NCI-H1048 (cell line): ENCODE measurements at regions not wholly inside any gene's neighbourhood (a gene's known extent, or its start where the extent isn't known, plus 50 kb on each side); places are given as distances from the start of the nearest gene placed in this dataset.

Source experiments
- DNase-seq: peaks from one replicate; lab custom pipeline; 2025; lab: John Stamatoyannopoulos, UW

DNA sequence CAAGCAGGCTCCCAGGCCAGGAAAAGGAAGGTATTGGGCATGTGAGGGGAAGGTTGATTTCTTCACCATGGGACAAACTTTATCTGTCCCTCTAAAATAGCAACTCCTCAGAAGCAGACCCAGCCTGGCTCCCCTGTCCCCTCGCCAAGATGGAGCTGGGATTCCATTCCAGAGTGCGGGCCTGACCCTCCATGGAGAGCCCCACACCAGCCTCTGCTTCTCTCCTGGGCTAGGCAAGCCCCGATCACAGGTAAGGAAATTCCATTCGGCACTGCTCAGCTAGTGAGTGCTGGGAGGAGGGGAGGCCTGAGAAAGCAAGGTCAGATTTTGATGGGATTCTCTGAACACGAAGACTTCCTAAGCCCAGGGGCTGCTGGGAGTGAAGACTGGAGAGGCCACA, 98.4 kb downstream of the EFNB1 start:
- DNase-seq, result no peak

DNA sequence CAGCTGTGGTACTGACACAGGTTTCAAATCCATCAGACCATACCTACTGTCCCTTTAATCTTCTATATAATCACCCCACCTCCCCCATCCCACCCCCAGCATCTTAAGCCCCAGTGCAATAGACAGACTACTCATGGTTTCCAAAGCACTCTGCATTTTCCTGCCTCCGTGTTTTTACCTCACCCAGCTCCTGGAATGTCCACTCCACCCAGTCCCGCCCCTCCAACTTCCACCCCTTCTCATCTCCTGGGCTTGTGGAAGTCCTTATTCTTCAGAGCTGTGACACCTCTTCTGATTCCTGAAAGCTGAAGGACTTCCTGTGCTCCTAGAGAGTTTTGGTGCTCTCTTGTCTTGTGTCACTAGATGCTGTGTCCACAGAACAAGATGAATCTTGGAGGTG, 94.3 kb downstream of the EFNB1 start:
- no peak for DNase-seq

DNA sequence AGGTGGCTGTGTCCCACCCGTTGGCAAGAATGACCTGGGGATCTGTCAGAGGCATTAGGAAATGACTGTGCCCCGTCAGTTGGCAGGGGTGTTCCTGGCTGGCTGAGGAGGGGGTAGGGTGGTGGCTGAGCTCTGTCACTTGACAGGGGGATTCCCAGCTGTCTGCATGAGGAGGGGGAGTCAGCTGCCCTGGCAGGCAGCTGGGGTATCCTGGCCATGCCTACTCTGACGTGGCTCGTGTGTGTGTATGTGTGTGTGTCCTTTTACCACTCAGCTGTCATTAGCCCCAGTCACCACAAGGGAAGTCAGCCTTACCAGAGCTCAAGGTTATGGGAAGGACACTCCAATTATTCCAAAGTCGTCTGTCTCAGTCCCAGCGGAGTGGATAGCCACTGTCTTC, 93.2 kb downstream of the EFNB1 start:
- DNase-seq, result no peak

DNA sequence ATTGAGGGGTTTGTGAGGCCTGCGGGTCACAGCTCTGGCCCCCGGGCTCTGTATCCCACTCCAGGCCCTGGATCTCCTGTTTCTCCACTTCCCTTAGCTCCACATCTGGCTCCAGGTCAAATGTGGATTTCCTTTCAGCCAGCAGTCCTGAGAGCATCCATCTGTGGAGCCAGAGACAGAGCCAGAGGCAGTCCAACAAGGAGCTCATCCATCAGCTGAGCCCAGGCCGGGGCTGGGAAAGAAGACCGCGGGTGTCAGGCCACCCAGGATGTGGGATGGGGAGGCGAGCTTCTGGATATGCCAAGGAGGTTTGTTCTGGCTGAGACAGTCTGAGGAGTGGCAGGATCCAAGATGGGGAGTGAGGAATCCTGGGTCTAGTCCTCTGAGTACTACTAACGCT, 91.7 kb downstream of the EFNB1 start:
- no peak for DNase-seq

DNA sequence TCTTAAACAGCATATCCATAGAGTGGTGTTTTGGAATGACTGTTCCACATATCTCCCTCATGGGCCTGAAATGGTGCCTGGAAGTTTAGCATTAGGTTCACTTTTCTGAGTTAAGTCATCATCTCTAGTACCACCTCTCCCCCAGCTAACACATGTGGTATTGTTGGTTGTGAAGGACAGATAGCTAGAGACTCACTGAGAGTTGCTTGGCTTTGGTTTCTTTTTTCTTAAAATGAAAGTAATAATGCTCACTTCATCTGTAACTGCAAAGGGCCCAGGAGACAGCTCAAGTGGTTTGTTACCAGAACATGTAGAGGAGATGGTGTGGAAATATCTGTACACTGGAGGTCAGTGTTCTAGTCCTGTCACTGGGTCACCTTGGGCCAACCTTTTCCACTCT, 90.9 kb downstream of the EFNB1 start:
- no peak for DNase-seq

DNA sequence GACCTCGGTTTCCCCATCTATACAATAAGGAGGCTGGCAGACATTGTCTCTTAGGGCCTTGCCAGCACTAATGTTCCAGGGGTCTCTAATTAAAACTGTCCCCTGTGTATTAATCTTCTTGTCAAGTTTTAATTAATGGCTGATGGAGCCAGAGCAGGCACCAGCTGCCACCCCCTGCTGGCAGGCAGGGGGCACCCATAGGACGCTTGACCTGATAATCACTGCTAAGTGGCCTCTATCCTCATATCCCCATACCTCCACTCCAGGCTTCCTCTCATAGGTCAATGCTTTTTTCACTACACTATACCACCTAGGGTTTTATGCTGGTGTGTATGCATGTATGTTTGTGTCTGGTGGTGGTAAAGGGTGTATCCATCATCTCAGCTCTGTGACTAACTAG, 89.4 kb downstream of the EFNB1 start:
- no peak for DNase-seq

DNA sequence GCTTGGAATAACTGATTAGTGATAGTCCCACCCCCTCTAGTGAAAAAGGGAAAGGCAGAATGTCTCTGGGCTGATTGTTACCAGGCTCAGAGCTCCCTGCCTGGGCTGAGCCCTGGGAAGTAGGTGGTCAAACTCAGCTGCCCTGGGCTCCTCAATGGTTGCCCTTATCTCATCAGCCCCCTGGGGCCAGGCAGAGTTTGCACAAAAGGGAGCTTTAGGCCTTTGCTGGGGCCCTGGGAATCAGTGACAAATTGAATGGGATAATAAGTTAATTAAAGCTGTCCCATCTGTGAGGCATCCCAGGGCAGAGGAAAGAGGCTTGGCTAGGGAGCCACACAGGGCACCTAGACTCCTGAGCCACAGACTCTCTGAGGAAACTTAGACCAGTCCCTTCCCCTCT, 89.0 kb downstream of the EFNB1 start:
- DNase-seq, result no peak

DNA sequence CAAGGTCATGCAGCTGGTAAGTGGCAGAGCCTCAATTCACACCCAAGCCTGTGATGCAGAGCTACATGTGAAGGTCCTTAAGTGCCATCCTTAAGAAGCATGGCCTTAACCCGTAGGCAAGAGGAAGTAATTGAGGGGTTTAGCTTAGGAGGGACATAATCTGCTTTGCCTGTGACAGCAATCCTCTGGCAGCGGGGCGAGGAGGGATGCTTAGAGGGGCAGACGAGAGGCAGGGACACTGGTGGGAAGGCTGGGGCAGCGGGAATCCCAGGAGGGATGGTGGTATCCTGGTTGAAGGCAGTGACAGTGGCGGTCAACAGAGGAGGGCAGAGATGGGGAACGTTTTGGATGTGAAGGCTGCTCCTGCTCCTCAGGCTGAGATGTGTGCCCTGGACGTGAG, 88.1 kb downstream of the EFNB1 start:
- DNase-seq, result no peak

DNA sequence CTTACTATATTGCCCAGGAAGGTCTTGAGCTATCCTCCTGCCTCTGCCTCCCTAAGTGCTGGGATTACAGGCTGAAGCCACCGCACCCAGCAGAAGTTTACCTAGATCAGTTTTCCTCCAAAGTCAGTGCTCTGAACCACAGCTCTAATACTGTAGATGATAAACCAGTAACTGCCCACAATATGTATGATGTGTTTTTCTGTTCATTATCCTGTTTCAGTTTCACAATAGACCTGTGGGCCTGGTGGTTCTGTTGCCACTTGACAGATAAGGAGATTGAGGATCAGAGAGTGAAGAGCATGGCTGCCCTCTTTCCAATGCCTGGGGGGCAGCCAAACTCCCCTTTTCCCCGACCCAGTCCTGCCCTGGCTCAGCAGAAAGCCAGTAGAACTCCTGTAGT, 87.0 kb downstream of the EFNB1 start:
- DNase-seq, result no peak

DNA sequence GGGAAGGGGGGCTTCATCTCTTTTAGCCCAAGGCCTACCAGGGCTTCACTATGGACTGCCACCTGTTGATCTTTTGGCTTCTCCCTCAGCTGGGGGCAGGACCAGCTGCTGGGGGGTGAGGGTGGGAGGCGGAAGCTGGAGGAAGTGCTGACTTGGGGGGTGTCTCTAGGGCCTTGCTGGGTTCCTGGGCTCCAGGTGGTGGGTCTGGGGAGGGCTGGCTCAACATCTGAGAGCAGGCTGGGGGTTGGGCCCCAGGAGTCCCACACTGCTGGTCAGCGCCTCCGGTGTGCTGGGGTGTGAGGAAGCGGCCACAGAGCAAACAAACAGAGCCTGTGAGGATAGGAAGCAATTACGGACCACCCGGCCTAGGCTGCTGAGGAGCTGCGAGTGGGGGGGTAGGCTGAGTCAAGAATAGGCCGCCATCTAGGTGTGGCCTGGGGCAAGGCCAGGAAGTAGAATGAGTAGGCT, 85.7 kb downstream of the EFNB1 start:
- DNase-seq, result no peak

DNA sequence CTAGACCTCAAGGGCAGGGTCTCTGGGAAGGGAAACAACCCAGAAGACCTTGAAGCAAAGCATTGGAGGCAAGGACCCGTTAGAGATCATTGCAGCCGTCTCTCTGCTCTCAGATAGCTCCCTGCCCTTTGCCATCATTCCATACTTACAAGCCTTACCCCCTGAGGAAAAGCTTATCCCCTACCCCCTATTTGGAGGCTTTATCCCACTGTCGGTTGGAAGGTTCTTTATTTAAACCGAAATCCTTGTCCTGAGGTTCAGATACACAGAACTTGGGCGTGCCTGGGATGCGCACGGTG, 84.4 kb downstream of the EFNB1 start:
- DNase-seq, result no peak

DNA sequence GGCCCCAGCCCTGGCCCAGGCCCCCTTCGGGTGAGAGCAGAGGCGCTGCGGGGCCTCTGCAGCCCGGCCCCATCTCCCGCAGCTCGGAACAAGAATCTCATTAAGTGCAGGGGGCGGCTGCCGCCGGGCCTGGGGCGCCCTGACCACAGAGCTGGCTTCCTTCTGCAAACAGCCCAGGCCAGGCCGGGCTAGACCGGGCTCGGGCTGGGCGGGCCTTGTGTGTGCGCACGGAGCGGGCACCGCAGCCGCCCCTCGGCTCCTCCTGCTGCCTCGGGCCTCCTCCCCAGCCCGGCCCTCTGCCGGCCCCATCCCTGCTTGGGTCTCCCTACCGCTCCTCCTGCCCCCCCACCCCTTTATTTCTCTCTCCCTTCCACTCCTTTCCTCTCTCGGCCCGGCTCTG, 83.3 kb downstream of the EFNB1 start:
- DNase-seq, result no peak

DNA sequence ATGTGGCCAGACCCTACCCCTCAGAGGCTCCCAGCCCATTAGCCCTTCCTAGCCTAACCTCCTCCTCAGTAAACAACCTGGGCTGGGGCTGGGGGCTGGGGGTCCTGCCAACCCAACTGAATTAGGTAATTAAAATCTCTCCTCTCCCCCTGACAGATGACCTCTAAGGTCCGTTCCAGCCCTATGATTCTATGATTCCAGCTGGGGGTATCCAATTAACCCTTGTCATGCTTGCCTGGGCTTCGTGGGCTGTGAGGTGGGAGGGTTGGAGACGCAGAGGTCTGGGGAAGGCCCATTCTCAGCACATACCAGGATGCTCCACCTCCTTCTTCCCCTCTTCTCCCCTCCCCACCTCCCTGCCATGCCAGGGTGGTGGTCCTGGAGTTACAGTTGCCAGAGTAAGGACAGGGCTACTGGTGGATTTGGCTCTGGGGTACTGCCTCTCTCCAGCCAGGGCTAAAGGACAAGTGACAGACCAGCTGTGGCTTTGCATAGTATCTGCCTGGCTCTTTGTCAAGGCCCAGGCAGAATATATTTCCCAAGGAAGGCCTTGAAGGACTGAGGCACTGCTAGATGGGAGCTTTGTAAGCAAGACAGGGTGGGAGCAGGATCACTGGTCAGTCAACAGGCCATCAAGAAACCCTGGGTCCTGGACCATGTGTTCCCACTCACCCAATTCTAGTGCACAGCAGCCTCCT, 82.1 kb downstream of the EFNB1 start:
- no peak for DNase-seq

DNA sequence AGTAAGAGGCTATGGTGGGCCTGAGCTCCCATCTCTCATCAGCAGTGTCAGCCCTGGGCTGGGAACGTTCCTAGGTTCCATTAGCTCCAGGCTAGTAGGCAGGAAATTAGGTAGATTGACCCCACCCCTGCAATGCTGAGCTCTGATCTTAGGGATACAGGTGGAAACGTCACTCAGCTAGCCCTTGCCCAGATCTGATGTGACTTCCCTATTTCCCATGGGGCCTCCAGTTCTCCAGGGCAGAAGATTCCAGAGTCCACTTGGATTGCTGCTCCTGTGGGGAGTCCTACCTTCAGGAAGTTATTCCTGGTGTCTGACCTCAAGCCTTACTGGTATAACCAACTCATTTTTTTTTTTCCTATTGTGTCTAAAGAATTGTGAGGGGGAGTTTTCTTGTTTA, 81.1 kb downstream of the EFNB1 start:
- DNase-seq, result no peak

DNA sequence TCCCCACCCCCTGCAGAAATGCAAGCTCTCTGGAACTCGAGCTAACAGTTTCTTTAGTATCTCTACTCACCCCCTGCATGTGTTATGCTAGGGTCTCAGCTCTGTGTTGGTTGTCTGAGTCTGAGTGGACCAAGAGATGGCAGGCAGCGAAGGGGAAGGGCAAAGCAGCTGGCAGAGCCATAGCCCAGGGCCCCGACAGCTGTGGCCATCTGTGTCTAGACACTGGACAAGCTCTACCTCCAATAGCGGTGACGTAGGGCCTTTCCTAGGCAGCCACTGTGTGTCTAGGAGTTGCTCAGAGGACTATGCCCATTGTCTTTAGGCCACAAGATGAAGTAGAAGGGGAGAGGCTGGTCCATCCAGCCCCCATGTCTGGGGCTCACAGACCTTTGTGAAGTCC, 79.2 kb downstream of the EFNB1 start:
- no peak for DNase-seq

DNA sequence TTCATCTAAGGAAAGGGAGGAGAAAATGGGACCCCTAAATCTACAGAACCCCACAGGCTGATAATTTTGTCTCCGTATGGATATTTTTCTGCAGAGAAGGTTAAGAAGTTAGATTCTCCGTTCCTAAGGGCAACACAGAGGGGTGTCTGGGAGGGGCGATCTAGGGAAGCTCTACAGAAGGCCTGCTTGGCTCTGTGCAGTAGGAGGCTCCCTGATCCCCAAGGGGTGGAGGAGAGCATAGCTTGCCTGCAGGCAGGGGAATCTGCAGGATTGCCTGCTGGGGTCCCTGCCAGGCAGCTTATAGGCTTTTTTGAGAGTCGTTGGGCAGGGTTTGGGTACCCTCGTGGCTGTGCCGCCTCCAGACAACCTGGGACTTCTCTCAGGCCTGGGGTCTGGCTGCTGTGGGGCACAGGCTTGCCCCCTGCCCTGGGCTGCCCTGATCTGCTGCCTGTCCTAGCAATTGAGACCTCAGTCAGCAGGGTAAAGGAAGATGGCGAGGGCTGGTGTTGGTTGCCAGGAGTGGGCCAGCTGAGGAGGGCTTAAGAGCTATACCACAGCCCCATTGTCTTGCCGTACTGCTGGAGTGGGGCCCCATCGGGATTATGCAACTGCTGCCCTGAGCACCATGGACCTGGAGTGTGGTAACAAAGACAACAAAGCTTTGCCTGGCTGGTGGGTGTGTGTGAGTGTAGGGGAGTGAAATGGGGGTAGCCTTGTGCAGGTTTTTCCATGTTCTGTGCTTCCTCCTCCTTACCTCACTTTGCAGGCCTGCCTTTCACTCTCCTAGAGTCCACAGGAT, 74.1 kb downstream of the EFNB1 start:
- no peak for DNase-seq

DNA sequence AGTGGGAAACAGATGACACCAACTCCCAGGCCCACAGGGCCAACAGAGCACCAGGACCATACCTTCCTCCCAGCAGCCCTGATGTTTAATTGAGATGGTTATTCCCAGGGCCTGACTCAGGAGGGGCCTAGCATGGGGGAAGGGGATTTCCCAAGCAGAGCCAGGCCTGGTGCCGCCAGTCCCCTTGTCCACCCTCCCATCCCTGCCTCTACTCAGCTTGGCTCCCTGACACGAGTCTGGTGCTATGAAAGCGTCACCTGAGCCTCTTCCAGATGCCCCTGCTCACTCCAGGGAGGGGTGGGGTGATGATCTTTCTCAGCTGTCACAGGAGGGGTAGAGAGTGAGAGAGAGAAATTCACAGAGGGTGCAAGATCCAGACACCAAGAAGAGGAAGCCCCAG, 72.7 kb downstream of the EFNB1 start:
- DNase-seq, result no peak

DNA sequence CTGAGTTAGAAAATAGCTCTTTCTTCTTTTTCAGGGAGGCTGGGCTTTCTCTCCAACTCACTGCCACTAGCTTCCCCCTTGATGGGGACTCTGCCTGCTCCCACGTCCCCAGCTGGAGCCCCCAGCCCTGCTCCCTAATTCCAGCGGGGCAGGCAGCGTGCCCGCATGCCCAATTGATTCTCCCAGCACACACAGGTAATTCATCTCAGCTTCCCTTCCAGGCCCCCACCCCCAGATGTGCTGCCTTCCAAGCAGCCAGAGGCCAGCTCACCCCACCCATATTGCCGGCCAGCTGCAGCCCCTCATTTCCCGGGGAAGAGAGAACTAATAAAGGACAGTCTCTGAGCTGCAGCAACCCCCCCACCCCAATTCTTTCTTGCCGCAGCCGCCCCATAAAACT, 69.8 kb downstream of the EFNB1 start:
- DNase-seq, result no peak

DNA sequence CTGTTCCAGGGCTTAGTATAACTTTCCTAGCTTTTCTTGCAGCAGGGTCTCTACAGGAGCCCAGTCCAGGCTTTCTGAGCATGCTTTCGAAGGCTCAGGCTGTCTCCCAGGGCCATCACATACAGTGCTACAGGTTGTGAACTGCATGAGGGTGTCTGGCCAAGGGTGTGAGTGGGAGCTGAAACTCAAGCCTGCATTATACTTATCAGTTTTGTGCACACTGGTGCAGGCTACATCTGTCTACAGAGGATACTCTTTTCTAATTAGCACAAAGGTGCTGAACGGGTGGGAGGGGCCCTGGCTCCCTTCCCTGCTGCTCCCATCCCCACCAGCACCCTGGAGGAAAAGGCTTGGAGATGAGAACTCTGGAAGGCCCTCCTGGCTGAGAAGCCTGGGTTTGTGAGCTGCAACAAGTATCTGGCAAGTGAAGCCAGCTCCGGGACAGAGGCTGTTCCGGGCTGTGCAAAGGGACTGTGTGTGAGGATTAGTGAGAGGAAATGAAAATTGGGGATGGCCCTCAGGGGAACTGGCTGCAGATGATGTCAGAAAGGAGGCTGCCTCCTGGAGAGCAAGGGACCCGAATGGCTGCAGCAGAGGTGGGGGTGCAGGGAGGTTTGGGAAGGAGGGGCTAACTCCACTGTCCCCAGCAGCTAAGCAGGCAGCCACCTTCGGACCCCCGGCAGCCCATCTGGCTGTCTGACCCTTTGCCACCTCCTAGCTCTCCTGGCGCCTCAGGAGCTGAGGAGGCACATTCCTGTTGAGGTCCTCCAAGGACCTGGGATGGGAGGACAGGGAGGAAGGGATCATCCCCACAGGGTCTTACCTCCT, 68.5 kb downstream of the EFNB1 start:
- no peak for DNase-seq

DNA sequence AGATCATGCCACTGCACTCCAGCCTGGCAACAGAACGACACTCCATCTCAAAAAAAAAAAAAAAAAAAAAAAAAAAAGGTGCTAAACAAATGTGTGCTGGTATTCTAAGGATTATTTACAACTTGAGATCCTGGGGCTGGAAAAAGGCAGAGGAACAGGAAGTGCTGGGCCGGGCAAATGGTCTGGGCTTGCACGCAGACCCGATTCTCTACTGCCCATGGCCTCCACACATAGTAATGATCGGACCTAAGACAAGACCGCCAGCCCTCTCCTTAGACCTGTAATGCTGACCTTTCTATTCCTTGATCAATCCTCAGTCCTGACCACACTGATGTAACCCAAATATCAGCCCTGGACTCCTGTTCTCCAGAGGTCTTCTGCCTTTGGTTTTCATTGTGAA, 67.8 kb downstream of the EFNB1 start:
- no peak for DNase-seq

DNA sequence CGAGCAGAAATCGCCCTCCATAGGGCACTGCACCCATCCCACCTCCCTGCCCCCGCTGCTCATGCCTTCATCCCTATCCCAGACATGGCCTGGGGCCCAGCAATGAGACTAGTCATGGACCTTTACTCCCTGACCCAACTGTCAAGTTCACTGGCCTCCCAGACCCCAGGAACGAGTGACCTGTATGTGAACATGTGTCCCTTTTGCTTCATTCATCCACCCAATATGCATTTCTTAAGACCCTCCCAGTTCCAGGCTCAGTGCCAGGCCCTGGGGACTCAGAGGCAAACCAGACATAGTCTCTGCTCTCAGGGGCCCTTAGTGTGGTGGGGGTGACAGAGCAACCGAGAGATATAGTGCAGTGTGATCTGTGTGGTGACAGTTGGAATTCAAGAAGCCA, 67.0 kb downstream of the EFNB1 start:
- DNase-seq, result no peak

DNA sequence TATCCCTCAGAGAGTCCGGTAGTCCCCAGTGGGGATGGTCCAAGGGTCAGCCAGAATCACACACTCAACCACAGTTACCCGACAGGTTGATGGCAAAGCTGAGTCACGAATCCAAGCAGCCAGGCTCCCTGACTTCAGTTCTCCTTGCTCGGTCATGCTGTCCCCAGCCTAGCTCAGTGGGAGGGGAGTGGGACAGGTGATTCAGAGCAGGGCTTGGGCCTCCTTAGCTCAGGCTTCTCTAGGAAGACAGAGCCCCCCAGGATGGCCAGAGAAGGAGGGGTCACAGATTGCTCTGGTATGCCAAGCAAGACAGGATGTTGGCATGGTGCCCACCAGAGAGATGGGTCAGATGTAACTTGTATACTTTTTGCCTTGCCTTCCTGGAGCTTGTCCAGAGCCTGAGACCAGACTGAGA, 66.5 kb downstream of the EFNB1 start:
- no peak for DNase-seq
